HCT116 (cell line): ENCODE measurements at regions not wholly inside any gene's neighbourhood (a gene's known extent, or its start where the extent isn't known, plus 50 kb on each side); places are given as distances from the start of the nearest gene placed in this dataset.

Experiments
- EZH2 ChIP-seq: fragments of 200-600 bp; sonication (generic); IDR thresholded peaks from 2 replicates; pipeline ENCODE4 v1.6.1; 2017; ENCODE audit warnings: antibody characterized with exemption, mixed run types
- EZH2phosphoT487 ChIP-seq: fragments of 200-600 bp; IDR thresholded peaks from 2 replicates; pipeline ENCODE4 v1.6.1; 2018; ENCODE audit warnings: antibody characterized with exemption, borderline replicate concordance
- FOSL1 ChIP-seq: IDR thresholded peaks from 2 replicates; pipeline ENCODE4 v1.6.1; 2012; ENCODE audit warnings: low read depth
- POLR2A ChIP-seq: IDR thresholded peaks from 2 replicates; pipeline ENCODE4 v1.7.0; 2011; ENCODE audit warnings: borderline replicate concordance; ENCODE audit not compliant: insufficient read depth, insufficient read length; ENCODE audit errors: extremely low read depth
- POLR2AphosphoS5 ChIP-seq: IDR thresholded peaks from 2 replicates; pipeline ENCODE4 v1.6.1; 2011; ENCODE audit warnings: mild to moderate bottlenecking, low read depth, low read length, moderate library complexity
- RAD21 ChIP-seq: IDR thresholded peaks from 2 replicates; pipeline ENCODE4 v1.6.1; 2012; ENCODE audit warnings: low read depth, mild to moderate bottlenecking
- SP1 ChIP-seq: IDR thresholded peaks from 2 replicates; pipeline ENCODE4 v1.6.1; 2012; ENCODE audit warnings: low read depth
- SRF ChIP-seq: IDR thresholded peaks from 2 replicates; pipeline ENCODE4 v1.6.1; 2012; ENCODE audit warnings: low read depth
- YY1 ChIP-seq: IDR thresholded peaks from 2 replicates; pipeline ENCODE4 v1.6.1; 2011; ENCODE audit warnings: low read length, low read depth, moderate library complexity, mild to moderate bottlenecking; ENCODE audit not compliant: insufficient replicate concordance; ENCODE audit errors: extremely low read depth
- TF ChIP-seq, protein P1 (sequence below), 3 experiments: fragments of 200-600 bp in 1 of 3; sonication (generic) in 1 of 3; IDR thresholded peaks in 2 of 3; conservative IDR thresholded peaks in 1 of 3; 2 replicates each; pipeline ENCODE4 v1.5.1; 2012 to 2017; ENCODE audit warnings: low read depth in 2 of 3, low read length in 2 of 3, antibody characterized with exemption in 1 of 3, borderline replicate concordance in 1 of 3, control low read depth in 1 of 3, mild to moderate bottlenecking in 1 of 3, mixed read lengths in 1 of 3, mixed run types in 1 of 3, moderate library complexity in 1 of 3; ENCODE audit not compliant: insufficient read depth in 1 of 3
- TF ChIP-seq, protein P2 (sequence below): IDR thresholded peaks from 2 replicates; pipeline ENCODE4 v1.6.1; 2012; ENCODE audit warnings: low read depth
- TF ChIP-seq, protein P3 (sequence below): IDR thresholded peaks from 2 replicates; pipeline ENCODE4 v1.6.1; 2012

DNA sequence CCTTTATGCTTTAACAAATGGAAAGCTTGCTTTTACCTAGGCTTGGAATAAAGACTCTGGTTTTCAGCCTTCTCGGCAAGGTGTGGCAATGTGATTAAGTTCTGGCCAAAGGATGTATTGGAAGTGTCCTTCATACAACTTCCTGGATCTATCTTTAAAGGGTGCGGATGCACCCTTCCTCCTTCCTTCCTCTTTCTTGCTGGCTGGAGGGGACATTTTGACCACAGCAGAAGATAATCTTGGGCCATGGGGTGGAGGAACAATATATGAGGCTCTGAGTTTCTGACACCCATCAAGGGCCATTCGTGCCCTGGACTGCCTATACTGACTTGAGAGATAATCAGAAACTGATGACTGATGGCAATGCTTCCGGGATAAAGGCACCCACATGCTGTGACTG, 145.7 kb downstream of the ACER2 start:
- no peak for TF ChIP-seq SP1
- TF ChIP-seq, protein P1, sequence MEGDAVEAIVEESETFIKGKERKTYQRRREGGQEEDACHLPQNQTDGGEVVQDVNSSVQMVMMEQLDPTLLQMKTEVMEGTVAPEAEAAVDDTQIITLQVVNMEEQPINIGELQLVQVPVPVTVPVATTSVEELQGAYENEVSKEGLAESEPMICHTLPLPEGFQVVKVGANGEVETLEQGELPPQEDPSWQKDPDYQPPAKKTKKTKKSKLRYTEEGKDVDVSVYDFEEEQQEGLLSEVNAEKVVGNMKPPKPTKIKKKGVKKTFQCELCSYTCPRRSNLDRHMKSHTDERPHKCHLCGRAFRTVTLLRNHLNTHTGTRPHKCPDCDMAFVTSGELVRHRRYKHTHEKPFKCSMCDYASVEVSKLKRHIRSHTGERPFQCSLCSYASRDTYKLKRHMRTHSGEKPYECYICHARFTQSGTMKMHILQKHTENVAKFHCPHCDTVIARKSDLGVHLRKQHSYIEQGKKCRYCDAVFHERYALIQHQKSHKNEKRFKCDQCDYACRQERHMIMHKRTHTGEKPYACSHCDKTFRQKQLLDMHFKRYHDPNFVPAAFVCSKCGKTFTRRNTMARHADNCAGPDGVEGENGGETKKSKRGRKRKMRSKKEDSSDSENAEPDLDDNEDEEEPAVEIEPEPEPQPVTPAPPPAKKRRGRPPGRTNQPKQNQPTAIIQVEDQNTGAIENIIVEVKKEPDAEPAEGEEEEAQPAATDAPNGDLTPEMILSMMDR (IDR thresholded peaks at IDR 0.05 in 2 of 3, conservative IDR thresholded peaks at IDR 0.05 in 1 of 3; ENCODE audit: borderline replicate concordance in 1 of 3, insufficient read depth in 1 of 3, low read depth in 2 of 3, low read length in 2 of 3): no peak
- no peak for TF ChIP-seq FOSL1
- TF ChIP-seq, protein P2, sequence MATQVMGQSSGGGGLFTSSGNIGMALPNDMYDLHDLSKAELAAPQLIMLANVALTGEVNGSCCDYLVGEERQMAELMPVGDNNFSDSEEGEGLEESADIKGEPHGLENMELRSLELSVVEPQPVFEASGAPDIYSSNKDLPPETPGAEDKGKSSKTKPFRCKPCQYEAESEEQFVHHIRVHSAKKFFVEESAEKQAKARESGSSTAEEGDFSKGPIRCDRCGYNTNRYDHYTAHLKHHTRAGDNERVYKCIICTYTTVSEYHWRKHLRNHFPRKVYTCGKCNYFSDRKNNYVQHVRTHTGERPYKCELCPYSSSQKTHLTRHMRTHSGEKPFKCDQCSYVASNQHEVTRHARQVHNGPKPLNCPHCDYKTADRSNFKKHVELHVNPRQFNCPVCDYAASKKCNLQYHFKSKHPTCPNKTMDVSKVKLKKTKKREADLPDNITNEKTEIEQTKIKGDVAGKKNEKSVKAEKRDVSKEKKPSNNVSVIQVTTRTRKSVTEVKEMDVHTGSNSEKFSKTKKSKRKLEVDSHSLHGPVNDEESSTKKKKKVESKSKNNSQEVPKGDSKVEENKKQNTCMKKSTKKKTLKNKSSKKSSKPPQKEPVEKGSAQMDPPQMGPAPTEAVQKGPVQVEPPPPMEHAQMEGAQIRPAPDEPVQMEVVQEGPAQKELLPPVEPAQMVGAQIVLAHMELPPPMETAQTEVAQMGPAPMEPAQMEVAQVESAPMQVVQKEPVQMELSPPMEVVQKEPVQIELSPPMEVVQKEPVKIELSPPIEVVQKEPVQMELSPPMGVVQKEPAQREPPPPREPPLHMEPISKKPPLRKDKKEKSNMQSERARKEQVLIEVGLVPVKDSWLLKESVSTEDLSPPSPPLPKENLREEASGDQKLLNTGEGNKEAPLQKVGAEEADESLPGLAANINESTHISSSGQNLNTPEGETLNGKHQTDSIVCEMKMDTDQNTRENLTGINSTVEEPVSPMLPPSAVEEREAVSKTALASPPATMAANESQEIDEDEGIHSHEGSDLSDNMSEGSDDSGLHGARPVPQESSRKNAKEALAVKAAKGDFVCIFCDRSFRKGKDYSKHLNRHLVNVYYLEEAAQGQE: no peak
- no peak for TF ChIP-seq SRF
- TF ChIP-seq POLR2A: no peak
- TF ChIP-seq, protein P3, sequence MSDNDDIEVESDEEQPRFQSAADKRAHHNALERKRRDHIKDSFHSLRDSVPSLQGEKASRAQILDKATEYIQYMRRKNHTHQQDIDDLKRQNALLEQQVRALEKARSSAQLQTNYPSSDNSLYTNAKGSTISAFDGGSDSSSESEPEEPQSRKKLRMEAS: no peak
- TF ChIP-seq POLR2AphosphoS5: no peak
- no peak for TF ChIP-seq EZH2phosphoT487
- no peak for TF ChIP-seq EZH2
- no peak for TF ChIP-seq YY1
- no peak for TF ChIP-seq RAD21
